ENCODE measurements at regions not wholly inside any gene's neighbourhood (a gene's known extent, or its start where the extent isn't known, plus 50 kb on each side); places are given as distances from the start of the nearest gene placed in this dataset.

DNA sequence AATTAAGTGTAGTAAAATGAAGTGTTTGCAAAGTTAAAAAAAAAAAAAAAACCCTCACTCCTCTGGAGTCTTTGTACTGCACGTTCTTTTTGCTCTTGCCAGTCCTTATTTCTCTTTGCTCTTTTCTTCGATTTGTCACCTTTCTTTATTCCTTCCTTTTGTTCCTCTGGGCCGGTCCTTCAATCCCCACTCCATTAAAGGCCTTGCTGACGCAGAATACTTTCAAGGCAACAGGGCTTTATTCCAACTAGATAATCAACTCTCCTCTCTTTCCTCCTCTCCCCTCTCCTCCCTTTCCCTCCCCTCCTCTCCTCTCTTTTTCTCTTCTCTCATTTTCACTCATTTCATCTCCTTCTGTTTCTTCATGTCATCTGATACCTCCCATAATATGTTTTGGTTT, 138.2 kb upstream of the NTM start:
- Histone ChIP-seq H3K9me3 (ENCODE audit: control insufficient read depth in 2 of 3, low read length in 3 of 3) (no peaks in the 10 kb centered on the region), H3K4me1 (ENCODE audit: control insufficient read depth in 2 of 2, insufficient read depth in 2 of 2, low read length in 2 of 2) (no peaks in the 10 kb centered on the region), H3K27ac (ENCODE audit: low read depth, low read length) (no peak overlapping the region), H3K4me3 (ENCODE audit: low read length) (no peak overlapping the region), H3K36me3 (ENCODE audit: control insufficient read depth in 2 of 3, insufficient read depth in 3 of 3, low read length in 3 of 3) (no peaks in the 10 kb centered on the region), H3K27me3 (ENCODE audit: control insufficient read depth in 2 of 2, insufficient read depth in 2 of 2, low read length in 2 of 2) (no peaks in the 10 kb centered on the region)
- H3K27ac Mint-ChIP-seq, result no peak overlapping the region
- peaks cover 0 to 19% (median 0%) of the 10 kb centered on the region in 5 donors for H3K27me3 Mint-ChIP-seq
- H3K4me1 Mint-ChIP-seq, result peaks cover 0 to 2% (median 0%) of the 10 kb centered on the region in 7 donors
- ChIA-PET CTCF (no interaction called here), POLR2A (no interaction called here)
- no peak for DNase-seq
- peak overlapping the region in 1 of 10 donors; percentile 48 for H3K4me3 Mint-ChIP-seq
- H3K9me3 Mint-ChIP-seq, result peaks cover 0 to 3% (median 0%) of the 10 kb centered on the region in 11 donors
- intact Hi-C loops (cut with micrococcal nuclease), result no loop called here
- no peak for ATAC-seq
- H3K36me3 Mint-ChIP-seq, result no peaks in the 10 kb centered on the region

DNA sequence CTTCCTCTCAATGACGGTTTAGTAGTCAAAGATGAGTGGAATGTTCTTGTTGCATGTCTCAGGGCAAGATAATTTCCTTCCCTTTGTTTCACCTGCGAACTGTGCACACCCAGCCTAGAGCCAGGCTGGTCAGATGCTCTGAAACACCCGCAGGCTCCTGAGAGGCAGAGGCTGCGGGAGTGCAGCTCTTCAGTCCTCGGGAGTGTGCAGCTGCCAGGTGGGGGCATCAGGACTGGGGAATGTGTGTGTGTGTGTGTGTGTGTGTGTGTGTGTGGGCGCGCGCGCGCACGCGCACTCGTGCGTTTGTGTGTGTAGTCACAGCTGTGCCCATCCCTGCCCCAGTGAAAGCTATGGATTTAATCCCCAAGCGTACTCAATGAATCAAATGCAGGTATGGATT, 136.2 kb upstream of the NTM start:
- Histone ChIP-seq H3K4me3 (ENCODE audit: low read length) (no peak overlapping the region), H3K36me3 (ENCODE audit: control insufficient read depth in 2 of 3, insufficient read depth in 3 of 3, low read length in 3 of 3) (no peaks in the 10 kb centered on the region), H3K27ac (ENCODE audit: low read depth, low read length) (no peak overlapping the region), H3K9me3 (ENCODE audit: control insufficient read depth in 2 of 3, low read length in 3 of 3) (no peaks in the 10 kb centered on the region), H3K27me3 (ENCODE audit: control insufficient read depth in 2 of 2, insufficient read depth in 2 of 2, low read length in 2 of 2) (no peaks in the 10 kb centered on the region), H3K4me1 (ENCODE audit: control insufficient read depth in 2 of 2, insufficient read depth in 2 of 2, low read length in 2 of 2) (no peaks in the 10 kb centered on the region)
- Mint-ChIP-seq H3K27me3 (peaks cover 0 to 19% (median 0%) of the 10 kb centered on the region in 5 donors), H3K4me1 (peaks cover 0 to 2% (median 0%) of the 10 kb centered on the region in 7 donors), H3K36me3 (no peaks in the 10 kb centered on the region), H3K9me3 (peaks cover 0 to 3% (median 0%) of the 10 kb centered on the region in 11 donors), H3K27ac (no peak overlapping the region), H3K4me3 (no peak overlapping the region)
- DNase-seq (no peak), ATAC-seq (no peak)
- intact Hi-C loops (cut with micrococcal nuclease), result no loop called here
- ChIA-PET POLR2A (no interaction called here), CTCF (no interaction called here)

DNA sequence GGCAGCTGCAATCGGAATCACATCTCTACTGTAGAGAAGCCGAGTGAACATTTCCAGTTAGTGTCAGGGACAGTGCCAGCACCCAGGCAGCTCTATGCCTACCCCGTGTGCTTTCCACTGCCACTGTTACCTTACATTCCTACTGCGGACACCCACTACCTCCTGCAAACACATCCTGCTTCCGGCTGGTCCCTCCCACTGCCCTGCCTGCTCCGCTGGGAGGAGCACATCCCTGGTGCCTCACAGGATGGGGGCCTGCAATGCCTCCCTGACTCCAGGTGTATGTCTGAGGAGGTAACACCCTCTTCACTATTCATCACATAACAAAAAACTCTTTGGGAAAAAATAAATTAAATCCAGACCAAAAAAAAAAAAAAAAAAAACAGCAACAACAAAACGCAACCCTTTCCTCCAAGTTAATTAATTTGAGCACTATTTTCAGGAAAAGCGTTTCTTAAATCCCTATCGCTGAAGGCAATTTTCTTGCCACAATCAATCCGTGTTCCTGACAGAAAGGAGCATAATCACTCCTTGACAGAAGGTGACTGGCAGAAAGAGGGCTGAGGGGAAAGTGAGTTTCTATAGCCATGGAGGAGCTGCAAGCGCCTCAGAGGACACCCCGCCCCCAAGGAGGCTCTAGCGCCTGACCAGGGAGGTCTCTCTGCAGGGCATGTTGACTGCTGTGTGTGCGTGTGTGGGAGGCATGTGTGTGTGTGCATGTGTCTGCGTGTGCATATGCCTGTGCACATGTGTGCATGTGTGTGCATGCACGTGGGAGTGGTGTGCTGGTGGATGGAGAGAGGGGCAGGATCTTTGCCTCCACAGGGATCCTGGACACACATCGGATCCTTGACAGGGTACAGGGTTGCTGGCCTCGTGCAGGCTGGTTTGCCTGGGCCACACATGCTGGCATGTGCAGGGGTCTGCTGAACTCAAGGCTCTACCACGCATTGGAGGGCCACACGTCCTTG, 134.8 kb upstream of the NTM start:
- Mint-ChIP-seq H3K9me3 (peaks cover 0 to 3% (median 0%) of the 10 kb centered on the region in 11 donors), H3K4me3 (no peak overlapping the region), H3K4me1 (peaks cover 0 to 2% (median 0%) of the 10 kb centered on the region in 7 donors), H3K27ac (no peak overlapping the region), H3K36me3 (no peaks in the 10 kb centered on the region), H3K27me3 (peaks cover 0 to 19% (median 0%) of the 10 kb centered on the region in 5 donors)
- ATAC-seq, result no peak
- H3K4me1 ChIP-seq (ENCODE audit: control insufficient read depth in 2 of 2, insufficient read depth in 2 of 2, low read length in 2 of 2), result no peaks in the 10 kb centered on the region
- H3K4me3 ChIP-seq (ENCODE audit: low read length), result no peak overlapping the region
- CTCF ChIA-PET, result no interaction called here
- intact Hi-C loops (cut with micrococcal nuclease), result no loop called here
- no peak for DNase-seq
- POLR2A ChIA-PET, result no interaction called here
- H3K36me3 ChIP-seq (ENCODE audit: control insufficient read depth in 2 of 3, insufficient read depth in 3 of 3, low read length in 3 of 3), result no peaks in the 10 kb centered on the region
- no peaks in the 10 kb centered on the region for H3K27me3 ChIP-seq (ENCODE audit: control insufficient read depth in 2 of 2, insufficient read depth in 2 of 2, low read length in 2 of 2)
- H3K27ac ChIP-seq (ENCODE audit: low read depth, low read length), result no peak overlapping the region
- no peaks in the 10 kb centered on the region for H3K9me3 ChIP-seq (ENCODE audit: control insufficient read depth in 2 of 3, low read length in 3 of 3)

DNA sequence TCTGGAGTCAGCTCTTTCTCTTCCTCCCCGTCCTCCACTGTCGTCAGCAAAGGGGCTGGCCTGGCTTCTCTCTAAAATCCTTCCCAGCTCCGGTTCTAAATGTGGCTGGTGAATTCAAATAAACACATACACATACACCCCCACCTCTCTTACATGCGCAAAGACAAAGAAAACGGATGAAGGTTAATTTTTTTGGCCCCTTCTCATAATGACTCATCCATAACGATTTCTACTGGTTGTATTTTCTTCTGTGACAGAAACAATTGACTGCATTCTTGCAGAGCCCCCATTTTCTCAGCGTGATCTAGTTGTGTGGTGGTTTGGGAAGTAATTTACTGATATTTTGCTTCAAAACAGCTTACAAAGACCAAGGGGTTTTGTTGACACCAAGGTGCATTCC, 130.0 kb upstream of the NTM start:
- ATAC-seq (no peak), DNase-seq (no peak)
- H3K36me3 ChIP-seq (ENCODE audit: control insufficient read depth in 2 of 3, insufficient read depth in 3 of 3, low read length in 3 of 3), result no peaks in the 10 kb centered on the region
- H3K4me1 ChIP-seq (ENCODE audit: control insufficient read depth in 2 of 2, insufficient read depth in 2 of 2, low read length in 2 of 2), result no peaks in the 10 kb centered on the region
- CTCF ChIA-PET, result no interaction called here
- no peak overlapping the region for H3K4me3 ChIP-seq (ENCODE audit: low read length)
- peaks cover 2 to 22% (median 12%) of the 10 kb centered on the region in 5 donors for H3K27me3 Mint-ChIP-seq
- H3K9me3 ChIP-seq (ENCODE audit: control insufficient read depth in 2 of 3, low read length in 3 of 3), result no peaks in the 10 kb centered on the region
- intact Hi-C loops (cut with micrococcal nuclease), result no loop called here
- peaks cover 0 to 13% (median 0%) of the 10 kb centered on the region in 11 donors for H3K9me3 Mint-ChIP-seq
- POLR2A ChIA-PET, result no interaction called here
- H3K4me1 Mint-ChIP-seq, result no peaks in the 10 kb centered on the region
- no peaks in the 10 kb centered on the region for H3K36me3 Mint-ChIP-seq
- no peaks in the 10 kb centered on the region for H3K27me3 ChIP-seq (ENCODE audit: control insufficient read depth in 2 of 2, insufficient read depth in 2 of 2, low read length in 2 of 2)
- no peak overlapping the region for H3K4me3 Mint-ChIP-seq
- no peak overlapping the region for H3K27ac Mint-ChIP-seq
- no peak overlapping the region for H3K27ac ChIP-seq (ENCODE audit: low read depth, low read length)

DNA sequence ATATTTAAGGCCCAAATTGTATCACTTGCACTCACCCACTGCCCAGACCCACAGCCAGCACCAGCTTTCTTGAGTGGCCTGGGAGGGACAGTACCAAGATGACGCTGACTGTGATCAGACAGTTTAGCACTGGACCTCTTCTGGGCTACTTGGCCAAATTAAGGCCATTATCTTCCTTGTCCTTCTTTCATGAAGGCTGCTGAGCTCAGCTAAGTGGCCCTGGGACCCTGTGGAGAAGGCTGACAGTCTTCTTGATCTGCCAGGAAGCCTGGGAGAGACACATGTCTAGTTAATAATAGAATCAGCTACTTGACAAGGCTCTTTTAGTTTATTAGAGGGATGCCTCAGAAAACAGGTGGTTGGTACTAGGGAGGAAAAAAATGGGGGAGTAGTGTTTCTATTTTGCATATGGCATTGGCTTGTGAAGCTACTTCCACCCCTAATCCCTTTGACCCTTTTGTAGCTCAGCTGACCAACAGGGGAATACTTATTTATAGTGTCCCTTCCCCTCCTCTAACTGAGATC, 127.9 kb upstream of the NTM start:
- no peak for DNase-seq
- Histone ChIP-seq H3K27me3 (ENCODE audit: control insufficient read depth in 2 of 2, insufficient read depth in 2 of 2, low read length in 2 of 2) (no peaks in the 10 kb centered on the region), H3K9me3 (ENCODE audit: control insufficient read depth in 2 of 3, low read length in 3 of 3) (no peaks in the 10 kb centered on the region), H3K36me3 (ENCODE audit: control insufficient read depth in 2 of 3, insufficient read depth in 3 of 3, low read length in 3 of 3) (no peaks in the 10 kb centered on the region), H3K27ac (ENCODE audit: low read depth, low read length) (no peak overlapping the region), H3K4me1 (ENCODE audit: control insufficient read depth in 2 of 2, insufficient read depth in 2 of 2, low read length in 2 of 2) (no peaks in the 10 kb centered on the region), H3K4me3 (ENCODE audit: low read length) (no peak overlapping the region)
- Mint-ChIP-seq H3K27me3 (peaks cover 17 to 29% (median 23%) of the 10 kb centered on the region in 5 donors), H3K4me1 (no peaks in the 10 kb centered on the region), H3K27ac (no peak overlapping the region), H3K36me3 (no peaks in the 10 kb centered on the region), H3K4me3 (no peak overlapping the region), H3K9me3 (peaks cover 0 to 13% (median 3%) of the 10 kb centered on the region in 11 donors)
- CTCF ChIA-PET, result no interaction called here
- ATAC-seq, result no peak
- intact Hi-C loops (cut with micrococcal nuclease), result no loop called here
- POLR2A ChIA-PET, result no interaction called here

DNA sequence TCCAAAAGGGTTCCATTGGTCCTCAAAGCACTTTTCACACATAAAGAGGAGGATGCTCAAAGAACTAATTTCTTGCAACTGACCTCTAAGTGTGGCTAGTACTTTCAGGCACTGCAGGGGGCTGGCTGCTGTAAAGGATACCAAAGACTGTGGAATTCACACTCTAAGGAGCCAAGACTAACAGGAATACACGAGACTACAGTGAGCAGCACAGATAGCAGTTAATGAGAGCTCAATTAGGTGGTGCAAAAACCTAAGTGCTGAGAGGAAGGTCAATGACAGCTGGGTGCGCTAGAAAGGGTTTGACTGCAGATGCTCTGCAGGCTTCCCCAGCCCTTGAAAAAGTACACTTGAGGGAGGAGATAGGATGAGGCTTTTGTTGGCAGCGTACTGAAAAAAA, 124.3 kb upstream of the NTM start:
- peaks cover 0 to 7% (median 3%) of the 10 kb centered on the region in 11 donors for H3K9me3 Mint-ChIP-seq
- Histone ChIP-seq H3K36me3 (ENCODE audit: control insufficient read depth in 2 of 3, insufficient read depth in 3 of 3, low read length in 3 of 3) (no peaks in the 10 kb centered on the region), H3K27ac (ENCODE audit: low read depth, low read length) (no peak overlapping the region), H3K9me3 (ENCODE audit: control insufficient read depth in 2 of 3, low read length in 3 of 3) (no peaks in the 10 kb centered on the region), H3K4me3 (ENCODE audit: low read length) (no peak overlapping the region), H3K27me3 (ENCODE audit: control insufficient read depth in 2 of 2, insufficient read depth in 2 of 2, low read length in 2 of 2) (no peaks in the 10 kb centered on the region), H3K4me1 (ENCODE audit: control insufficient read depth in 2 of 2, insufficient read depth in 2 of 2, low read length in 2 of 2) (no peaks in the 10 kb centered on the region)
- DNase-seq, result no peak
- POLR2A ChIA-PET, result no interaction called here
- no peaks in the 10 kb centered on the region for H3K36me3 Mint-ChIP-seq
- no peak overlapping the region for H3K4me3 Mint-ChIP-seq
- no peaks in the 10 kb centered on the region for H3K4me1 Mint-ChIP-seq
- CTCF ChIA-PET, result no interaction called here
- intact Hi-C loops (cut with micrococcal nuclease), result loop anchor here in 1 of 2 donors (5.0 kb wide), 1 partner anchor 426 kb away; no protein-coding TSS in a partner anchor
- H3K27me3 Mint-ChIP-seq, result peaks cover 20 to 43% (median 27%) of the 10 kb centered on the region in 5 donors
- H3K27ac Mint-ChIP-seq, result no peak overlapping the region
- no peak for ATAC-seq

All from naive thymus-derived CD4-positive, alpha-beta T cell (primary cell).